RWPE2 (cell line): ENCODE measurements at regions not wholly inside any gene's neighbourhood (a gene's known extent, or its start where the extent isn't known, plus 50 kb on each side); places are given as distances from the start of the nearest gene placed in this dataset.

Experiments
- ATAC-seq: fragments of 200-7000 bp; cut with Tn5 transposase; 3 replicates; pipeline ENCODE4 v1.9.1; 2021; ENCODE audit warnings: low read depth
- DNase-seq: peaks from one replicate; pipeline ENCODE4 v3.0.0-alpha.2; 2020; ENCODE audit warnings: low spot score
- H3K27ac ChIP-seq: fragments of 450-650 bp; 2 replicates; pipeline ENCODE4 v1.5.1; 2017; ENCODE audit warnings: mild to moderate bottlenecking; ENCODE audit not compliant: poor library complexity, severe bottlenecking
- H3K27me3 ChIP-seq: fragments of 250-450 bp; sonication (Bioruptor Pico); 2 replicates; pipeline ENCODE4 v1.5.1; 2021; ENCODE audit warnings: mild to moderate bottlenecking, moderate library complexity; ENCODE audit not compliant: insufficient read depth, poor library complexity, severe bottlenecking
- H3K36me3 ChIP-seq: fragments of 250-450 bp; sonication (Bioruptor Pico); 2 replicates; pipeline ENCODE4 v1.5.1; 2020; ENCODE audit warnings: low read depth, mild to moderate bottlenecking, moderate library complexity
- H3K4me1 ChIP-seq: fragments of 250-450 bp; sonication (Bioruptor Pico); 2 replicates; pipeline ENCODE4 v1.5.1; 2021; ENCODE audit warnings: mild to moderate bottlenecking, moderate library complexity; ENCODE audit not compliant: insufficient read depth, poor library complexity, severe bottlenecking
- H3K4me3 ChIP-seq: fragments of 250-450 bp; sonication (Bioruptor Pico); 2 replicates; pipeline ENCODE4 v1.5.1; 2021; ENCODE audit warnings: mild to moderate bottlenecking, moderate library complexity; ENCODE audit not compliant: severe bottlenecking
- H3K9me3 ChIP-seq: fragments of 250-450 bp; sonication (Bioruptor Pico); 2 replicates; pipeline ENCODE4 v1.5.1; 2021; ENCODE audit warnings: mild to moderate bottlenecking, moderate library complexity; ENCODE audit not compliant: severe bottlenecking
- TF ChIP-seq, protein P1 (sequence below): fragments of 450-650 bp; IDR thresholded peaks from one replicate; pipeline ENCODE4 v1.5.1; 2017; ENCODE audit warnings: mild to moderate bottlenecking, moderate library complexity; ENCODE audit not compliant: poor library complexity, severe bottlenecking

DNA sequence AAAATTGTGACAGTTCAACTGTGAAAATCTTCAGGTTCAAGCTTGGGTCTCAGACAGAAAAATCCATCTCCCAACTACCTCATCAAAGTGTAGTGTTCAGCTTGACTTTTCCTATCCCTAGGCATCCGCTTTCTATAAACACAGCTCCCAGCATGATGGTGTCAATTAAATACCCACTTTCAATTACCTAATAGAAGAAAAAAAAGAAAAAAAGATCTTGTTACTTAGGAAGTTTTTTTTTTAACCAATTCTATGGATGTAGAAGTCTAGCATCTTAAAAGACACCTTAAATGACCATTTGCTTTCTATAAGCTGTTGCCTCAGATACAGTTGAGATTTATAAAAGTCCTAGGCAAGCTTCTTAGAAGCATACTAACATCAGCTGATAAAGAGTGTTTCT is 244.1 kb upstream of the MTNR1B start:
- Histone ChIP-seq H3K27me3 (no peaks in the 10 kb centered on the region), H3K36me3 (no peaks in the 10 kb centered on the region), H3K4me1 (no peaks in the 10 kb centered on the region), H3K4me3 (no peak overlapping the region), H3K9me3 (no peaks in the 10 kb centered on the region), H3K27ac (no peak overlapping the region)
- DNase-seq (no peak), ATAC-seq (no peak)
- TF ChIP-seq, protein P1, sequence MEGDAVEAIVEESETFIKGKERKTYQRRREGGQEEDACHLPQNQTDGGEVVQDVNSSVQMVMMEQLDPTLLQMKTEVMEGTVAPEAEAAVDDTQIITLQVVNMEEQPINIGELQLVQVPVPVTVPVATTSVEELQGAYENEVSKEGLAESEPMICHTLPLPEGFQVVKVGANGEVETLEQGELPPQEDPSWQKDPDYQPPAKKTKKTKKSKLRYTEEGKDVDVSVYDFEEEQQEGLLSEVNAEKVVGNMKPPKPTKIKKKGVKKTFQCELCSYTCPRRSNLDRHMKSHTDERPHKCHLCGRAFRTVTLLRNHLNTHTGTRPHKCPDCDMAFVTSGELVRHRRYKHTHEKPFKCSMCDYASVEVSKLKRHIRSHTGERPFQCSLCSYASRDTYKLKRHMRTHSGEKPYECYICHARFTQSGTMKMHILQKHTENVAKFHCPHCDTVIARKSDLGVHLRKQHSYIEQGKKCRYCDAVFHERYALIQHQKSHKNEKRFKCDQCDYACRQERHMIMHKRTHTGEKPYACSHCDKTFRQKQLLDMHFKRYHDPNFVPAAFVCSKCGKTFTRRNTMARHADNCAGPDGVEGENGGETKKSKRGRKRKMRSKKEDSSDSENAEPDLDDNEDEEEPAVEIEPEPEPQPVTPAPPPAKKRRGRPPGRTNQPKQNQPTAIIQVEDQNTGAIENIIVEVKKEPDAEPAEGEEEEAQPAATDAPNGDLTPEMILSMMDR = no peak

DNA sequence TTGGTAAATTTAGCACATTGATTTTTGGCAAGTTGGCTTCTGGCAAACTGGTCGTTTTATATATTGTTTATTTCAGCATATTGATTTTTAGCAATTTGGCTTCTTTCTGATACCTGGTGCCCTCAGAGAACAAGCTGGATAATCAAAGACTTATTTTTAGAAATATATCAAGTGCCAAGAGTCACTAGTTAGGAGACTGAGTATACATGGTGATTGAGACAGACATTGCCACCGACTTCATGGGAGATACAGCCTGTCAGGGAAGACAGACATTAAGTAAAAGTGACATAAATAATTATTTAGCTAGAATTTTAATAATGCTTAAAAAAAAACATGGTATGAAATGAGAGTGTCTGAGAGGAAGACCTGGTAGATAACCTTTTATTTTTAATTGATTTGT is 242.3 kb upstream of the MTNR1B start:
- ATAC-seq = no peak

DNA sequence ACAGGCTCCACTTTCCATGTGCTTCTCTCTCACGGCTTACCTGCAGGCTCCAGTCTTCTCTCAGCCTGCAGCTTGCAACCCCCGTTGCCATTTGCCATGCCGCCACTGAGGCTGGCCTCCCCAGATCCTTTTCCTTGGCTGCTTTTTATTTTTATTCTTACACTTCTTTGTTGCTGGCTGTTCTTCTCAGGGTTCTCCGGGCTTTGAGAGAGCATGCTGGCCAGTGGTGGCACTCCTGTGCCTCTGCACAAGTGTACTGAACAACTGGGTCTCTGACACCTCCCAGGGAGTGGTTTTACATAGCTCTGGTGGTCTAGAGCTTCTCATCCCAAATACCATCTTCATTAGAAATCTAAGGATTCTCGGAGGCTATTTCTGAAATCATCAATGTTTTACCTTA is 241.7 kb upstream of the MTNR1B start:
- Histone ChIP-seq H3K27me3 (no peaks in the 10 kb centered on the region), H3K27ac (no peak overlapping the region), H3K36me3 (no peaks in the 10 kb centered on the region), H3K4me1 (no peaks in the 10 kb centered on the region), H3K9me3 (no peaks in the 10 kb centered on the region), H3K4me3 (no peak overlapping the region)
- TF ChIP-seq, protein P1 = no peak
- no peak for ATAC-seq
- no peak for DNase-seq

More for the DNA sequence above, 242.3 kb upstream of the MTNR1B start:
- Histone ChIP-seq H3K4me3 (no peak overlapping the region), H3K4me1 (no peaks in the 10 kb centered on the region), H3K9me3 (no peaks in the 10 kb centered on the region), H3K36me3 (no peaks in the 10 kb centered on the region), H3K27me3 (no peaks in the 10 kb centered on the region), H3K27ac (no peak overlapping the region)
- DNase-seq = no peak
- TF ChIP-seq, protein P1 = no peak

DNA sequence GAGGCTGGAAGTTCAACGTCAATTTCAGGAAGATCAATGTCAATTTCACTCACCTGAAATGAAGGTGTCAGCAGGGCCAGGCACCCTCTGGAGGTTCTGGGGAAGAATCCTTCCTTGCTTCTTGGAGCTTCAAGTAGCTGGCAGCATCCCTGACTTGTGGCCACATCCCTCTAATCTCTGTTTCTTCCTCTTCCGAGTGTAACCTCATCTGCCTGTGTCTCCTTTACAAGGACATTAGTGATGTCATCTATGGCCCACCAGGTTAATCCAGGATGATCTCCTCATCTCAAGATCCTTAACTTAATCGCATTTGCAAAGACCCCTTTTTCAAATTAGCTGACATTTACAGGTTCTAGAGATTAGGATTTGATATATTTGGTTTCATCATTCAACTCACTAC is 240.8 kb upstream of the MTNR1B start:
- Histone ChIP-seq H3K36me3 (no peaks in the 10 kb centered on the region), H3K4me1 (no peaks in the 10 kb centered on the region), H3K9me3 (no peaks in the 10 kb centered on the region), H3K27ac (no peak overlapping the region), H3K27me3 (no peaks in the 10 kb centered on the region), H3K4me3 (no peak overlapping the region)
- TF ChIP-seq, protein P1 = no peak
- ATAC-seq = no peak
- DNase-seq = no peak

DNA sequence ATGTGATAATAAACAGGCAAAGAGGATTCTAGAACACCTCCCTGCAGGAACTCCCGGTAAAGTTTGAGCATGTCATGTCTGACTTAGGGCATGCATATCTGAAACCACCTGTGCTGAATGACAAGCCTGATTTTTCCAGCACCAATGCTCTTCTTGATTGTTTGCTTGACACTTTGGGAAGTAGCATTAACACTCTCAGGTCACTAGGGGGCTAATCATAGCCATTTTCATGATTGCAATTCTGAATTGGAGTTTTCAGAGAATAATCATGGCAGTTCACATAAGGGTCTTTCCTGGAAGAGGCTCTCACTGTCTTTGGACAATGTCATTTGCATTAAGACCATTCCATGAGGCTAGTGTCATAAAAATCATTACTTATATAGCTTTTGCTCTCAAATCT is 234.4 kb upstream of the MTNR1B start:
- no peak overlapping the region for H3K27ac ChIP-seq
- DNase-seq (no peak), ATAC-seq (no peak)
- H3K9me3 ChIP-seq = no peaks in the 10 kb centered on the region
- TF ChIP-seq, protein P1 = peak; percentile 22
- H3K4me1 ChIP-seq = no peaks in the 10 kb centered on the region
- no peak overlapping the region for H3K4me3 ChIP-seq
- no peaks in the 10 kb centered on the region for H3K27me3 ChIP-seq
- H3K36me3 ChIP-seq = no peaks in the 10 kb centered on the region
